Activated naive CD4-positive, alpha-beta T cell treated with anti-CD3 and anti-CD28 coated beads for 36 hours (primary cell): ENCODE measurements at regions not wholly inside any gene's neighbourhood (a gene's known extent, or its start where the extent isn't known, plus 50 kb on each side); places are given as distances from the start of the nearest gene placed in this dataset.
"Not testable (repeated sequence)": the region's sequence is repeated elsewhere in the genome, so short reads cannot be mapped to it uniquely, and the experiment has no call there.

ENCODE experiments used
- CTCF ChIA-PET: fragments of 350-600 bp; sonication (Branson Sonifier 250); formaldehyde crosslinking; loops from one replicate; lab custom pipeline; 2021; ENCODE audit warnings: antibody characterized with exemption; lab: Charles Lee
- DNase-seq: peaks from one replicate; pipeline ENCODE4 v3.0.0-alpha.2; 2020
- H3K27ac Mint-ChIP-seq: one replicate; pipeline ENCODE4 v1.8.0; 2021; ENCODE audit warnings: mild to moderate bottlenecking, mixed read lengths
- H3K27me3 Mint-ChIP-seq: one replicate; pipeline ENCODE4 v1.8.0; 2021; ENCODE audit warnings: low read depth, mixed read lengths
- H3K36me3 Mint-ChIP-seq: one replicate; pipeline ENCODE4 v1.8.0; 2021; ENCODE audit warnings: low read depth, mixed read lengths
- H3K4me1 Mint-ChIP-seq: one replicate; pipeline ENCODE4 v1.8.0; 2021; ENCODE audit warnings: low read depth, mixed read lengths
- H3K4me3 Mint-ChIP-seq: one replicate; pipeline ENCODE4 v1.8.0; 2021; ENCODE audit warnings: mild to moderate bottlenecking, moderate library complexity, mixed read lengths
- H3K9me3 Mint-ChIP-seq: one replicate; pipeline ENCODE4 v1.8.0; 2021; ENCODE audit warnings: mixed read lengths
- intact Hi-C: fragments of 100-400 bp; cut with micrococcal nuclease; formaldehyde crosslinking; loops from one replicate; pipeline ENCODE4 v1.15.1; 2023

DNA sequence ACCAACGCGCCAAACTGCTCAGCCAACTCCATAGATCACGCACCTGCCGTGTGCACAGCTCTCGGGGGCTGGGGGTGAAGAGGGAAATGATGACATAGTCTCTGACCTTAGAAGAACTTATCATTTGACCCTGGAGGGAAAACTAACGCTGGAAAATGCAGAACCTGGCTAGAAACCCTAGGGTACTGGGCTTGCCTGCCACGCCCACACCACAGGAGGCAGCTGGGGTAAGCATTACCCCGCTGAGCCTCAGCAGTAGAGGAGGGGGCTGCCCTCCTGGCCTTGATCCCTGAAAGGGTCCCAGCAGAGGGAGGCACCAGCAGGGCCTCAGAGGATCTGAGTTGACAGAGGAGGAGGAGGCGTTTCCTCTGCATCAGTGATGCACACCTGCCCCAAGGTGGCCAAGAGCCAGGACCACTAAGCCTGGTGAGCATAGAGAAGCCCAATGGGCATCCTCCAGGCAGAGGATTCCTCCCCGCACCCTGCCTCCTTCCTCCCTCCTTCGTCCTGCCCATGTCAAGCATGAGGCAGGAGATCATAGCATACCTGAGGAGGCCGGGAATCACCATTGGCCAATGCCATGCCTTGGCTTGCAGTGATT, 135.5 kb downstream of the TNFRSF13B start:
- DNase-seq, H3K27ac Mint-ChIP-seq, CTCF ChIA-PET, H3K36me3 Mint-ChIP-seq, intact Hi-C loops, H3K4me1 Mint-ChIP-seq, H3K4me3 Mint-ChIP-seq, H3K9me3 Mint-ChIP-seq, H3K27me3 Mint-ChIP-seq: not testable (repeated sequence)

DNA sequence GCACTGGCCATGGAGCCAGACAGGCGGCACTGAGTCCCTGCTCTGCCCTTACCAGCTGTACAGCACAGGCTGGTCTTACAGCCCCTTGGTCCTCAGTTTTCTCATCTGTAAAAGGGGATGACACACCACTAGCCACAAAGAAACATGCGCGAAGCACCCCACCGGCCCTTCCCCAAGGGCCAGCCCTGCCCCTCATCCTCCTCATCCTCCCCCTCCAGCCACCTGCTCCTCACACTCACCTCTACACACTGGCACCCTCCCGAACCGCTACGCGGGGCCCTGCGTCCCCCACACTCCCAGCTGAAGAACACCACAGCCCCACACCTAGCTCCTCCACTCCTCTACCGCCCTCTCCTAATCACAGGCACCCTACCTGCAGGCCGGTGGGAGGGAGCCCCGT, 138.4 kb downstream of the TNFRSF13B start:
- intact Hi-C loops, H3K9me3 Mint-ChIP-seq, H3K4me3 Mint-ChIP-seq, H3K27ac Mint-ChIP-seq, H3K27me3 Mint-ChIP-seq, DNase-seq, H3K36me3 Mint-ChIP-seq, H3K4me1 Mint-ChIP-seq, CTCF ChIA-PET: not testable (repeated sequence)

DNA sequence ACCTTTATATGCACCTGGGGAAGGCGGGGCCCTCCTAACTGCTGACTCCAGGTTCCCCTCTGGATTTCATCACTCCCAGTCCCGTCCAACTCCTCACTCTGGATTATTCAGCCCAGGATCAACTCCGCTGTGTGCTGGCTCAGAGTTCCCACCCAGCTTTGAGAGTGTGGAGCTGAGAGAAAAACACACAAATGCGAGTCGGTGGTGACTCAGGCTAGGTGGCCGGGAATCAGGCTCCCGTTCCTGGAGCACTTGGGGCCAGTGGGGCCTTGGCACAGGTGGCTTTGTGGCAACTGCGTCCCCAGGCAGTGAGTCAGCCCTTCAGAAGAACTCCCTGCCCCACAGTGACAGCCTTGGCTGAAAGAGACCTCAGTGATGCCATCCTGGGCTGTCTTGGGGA, 139.1 kb downstream of the TNFRSF13B start:
- intact Hi-C loops, H3K27me3 Mint-ChIP-seq, CTCF ChIA-PET: not testable (repeated sequence)

DNA sequence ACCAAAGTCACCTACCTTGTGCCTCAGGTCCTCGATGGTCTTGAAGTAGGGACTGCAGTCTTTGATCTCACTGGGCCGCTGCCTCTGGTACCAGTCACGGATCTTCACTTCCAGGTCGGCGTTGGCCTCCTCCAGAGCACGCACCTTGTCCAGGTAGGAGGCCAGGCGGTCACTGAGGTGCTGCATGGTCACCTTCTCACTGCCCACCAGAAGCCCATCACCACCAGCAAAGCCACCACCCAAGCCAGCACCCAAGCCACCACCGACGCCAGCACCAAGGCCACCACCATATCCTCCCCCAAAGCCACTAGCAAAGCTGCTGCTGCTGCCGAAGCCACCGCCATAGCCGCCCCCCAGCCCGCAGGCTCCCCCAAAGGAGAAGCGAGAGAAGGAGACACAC, 139.7 kb downstream of the TNFRSF13B start:
- H3K4me1 Mint-ChIP-seq, H3K9me3 Mint-ChIP-seq, H3K27me3 Mint-ChIP-seq, CTCF ChIA-PET, H3K36me3 Mint-ChIP-seq, H3K27ac Mint-ChIP-seq, DNase-seq, intact Hi-C loops, H3K4me3 Mint-ChIP-seq: not testable (repeated sequence)

More for the DNA sequence above, 139.1 kb downstream of the TNFRSF13B start:
- H3K4me3 Mint-ChIP-seq, H3K36me3 Mint-ChIP-seq, H3K27ac Mint-ChIP-seq, H3K4me1 Mint-ChIP-seq, H3K9me3 Mint-ChIP-seq, DNase-seq: not testable (repeated sequence)

DNA sequence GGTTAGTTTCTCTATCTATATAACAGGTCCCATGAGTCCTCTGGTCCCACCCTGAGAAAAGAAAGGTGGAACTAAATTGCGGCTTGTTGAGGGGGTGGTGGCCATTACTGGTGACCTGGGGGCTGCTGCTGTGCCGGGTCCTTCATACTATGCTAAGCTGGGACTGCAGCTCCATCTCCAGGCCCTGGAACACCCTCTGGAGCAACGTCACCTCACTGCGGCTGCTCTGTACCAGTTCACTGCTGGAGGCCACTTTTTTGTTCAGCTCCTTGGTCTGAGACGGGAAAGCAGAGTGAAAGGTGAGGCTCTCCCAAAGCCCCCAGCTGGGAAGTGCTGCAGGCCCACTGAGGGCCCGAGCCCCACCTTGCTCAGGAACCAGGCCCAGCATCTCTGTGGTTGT, 140.7 kb downstream of the CCDC144A start:
- H3K36me3 Mint-ChIP-seq, H3K9me3 Mint-ChIP-seq, H3K27me3 Mint-ChIP-seq, H3K27ac Mint-ChIP-seq, H3K4me3 Mint-ChIP-seq, intact Hi-C loops, H3K4me1 Mint-ChIP-seq, DNase-seq, CTCF ChIA-PET: not testable (repeated sequence)

DNA sequence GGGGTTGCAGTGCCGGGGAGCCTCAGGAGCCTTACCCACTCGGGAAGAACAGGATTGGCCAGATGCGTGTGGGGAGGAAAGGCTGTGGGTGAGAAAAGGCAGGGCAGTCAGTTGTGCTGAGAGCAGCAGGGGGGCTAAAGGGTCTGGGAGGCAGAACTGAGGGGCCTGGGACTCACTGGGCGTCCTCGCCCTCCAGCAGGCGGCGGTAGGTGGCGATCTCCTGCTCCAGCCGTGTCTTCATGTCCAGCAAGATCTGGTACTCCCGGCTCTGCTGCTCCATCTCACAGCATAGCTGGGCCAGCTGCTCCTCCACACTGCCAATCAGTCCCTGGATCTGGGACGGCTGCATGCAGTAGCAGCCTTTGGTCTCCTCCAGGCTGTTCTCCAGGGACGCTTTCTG, 140.2 kb downstream of the CCDC144A start:
- H3K9me3 Mint-ChIP-seq, intact Hi-C loops, H3K36me3 Mint-ChIP-seq, CTCF ChIA-PET, H3K27ac Mint-ChIP-seq, DNase-seq, H3K4me1 Mint-ChIP-seq, H3K27me3 Mint-ChIP-seq, H3K4me3 Mint-ChIP-seq: not testable (repeated sequence)
